GM12864 (cell line): ENCODE measurements at regions not wholly inside any gene's neighbourhood (a gene's known extent, or its start where the extent isn't known, plus 50 kb on each side); places are given as distances from the start of the nearest gene placed in this dataset.

Source experiments
- DNase-seq: peaks from one replicate; pipeline ENCODE4 v3.0.0-alpha.2; 2011; ENCODE audit warnings: low read depth
- H3K4me3 ChIP-seq: 2 replicates; pipeline ENCODE4 v1.5.1; 2011; ENCODE audit warnings: mild to moderate bottlenecking, low read depth, low read length, control low read depth
- CTCF ChIP-seq: IDR thresholded peaks from 2 replicates; pipeline ENCODE4 v1.5.1; 2011; ENCODE audit warnings: low read depth, mild to moderate bottlenecking, moderate library complexity, low read length, control low read depth, inconsistent platforms; ENCODE audit errors: missing control alignments

DNA sequence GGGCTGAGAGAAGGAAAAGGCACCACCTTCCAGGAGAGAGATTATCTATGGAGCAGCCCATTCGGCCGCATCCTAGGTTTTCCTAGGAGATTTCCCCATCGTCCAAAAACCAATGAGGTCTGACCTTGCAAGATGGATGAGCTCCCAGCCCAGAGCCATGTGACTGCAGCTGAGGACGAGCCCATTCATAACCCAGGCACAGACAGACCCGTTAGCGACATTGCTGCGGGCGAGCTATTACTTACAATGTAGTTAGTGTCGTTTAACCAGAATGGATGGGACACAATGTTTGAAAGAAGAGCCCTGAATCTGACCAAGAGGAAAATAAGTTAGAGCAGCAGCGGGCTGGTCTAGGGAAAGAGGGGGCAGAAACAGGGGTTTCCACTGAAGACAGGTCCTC is 395.9 kb upstream of the CADM1 start:
- H3K4me3 ChIP-seq = no peak overlapping the region
- DNase-seq = no peak
- no peak for TF ChIP-seq CTCF

GRCh38 chr11:115897707-115898106 is 393.5 kb upstream of the CADM1 start:
- no peak for DNase-seq
- no peak for TF ChIP-seq CTCF
- H3K4me3 ChIP-seq = no peak overlapping the region

GRCh38 chr11:115896084-115896483 is 391.9 kb upstream of the CADM1 start:
- H3K4me3 ChIP-seq = no peak overlapping the region
- no peak for TF ChIP-seq CTCF
- no peak for DNase-seq

GRCh38 chr11:115895594-115895993 is 391.4 kb upstream of the CADM1 start:
- no peak for DNase-seq
- H3K4me3 ChIP-seq = no peak overlapping the region
- TF ChIP-seq CTCF = no peak

- no peak overlapping the region for H3K4me3 ChIP-seq
- no peak for DNase-seq
- TF ChIP-seq CTCF = no peak
Observed at GRCh38 chr11:115894176-115894575, 390.0 kb upstream of the CADM1 start.

DNA sequence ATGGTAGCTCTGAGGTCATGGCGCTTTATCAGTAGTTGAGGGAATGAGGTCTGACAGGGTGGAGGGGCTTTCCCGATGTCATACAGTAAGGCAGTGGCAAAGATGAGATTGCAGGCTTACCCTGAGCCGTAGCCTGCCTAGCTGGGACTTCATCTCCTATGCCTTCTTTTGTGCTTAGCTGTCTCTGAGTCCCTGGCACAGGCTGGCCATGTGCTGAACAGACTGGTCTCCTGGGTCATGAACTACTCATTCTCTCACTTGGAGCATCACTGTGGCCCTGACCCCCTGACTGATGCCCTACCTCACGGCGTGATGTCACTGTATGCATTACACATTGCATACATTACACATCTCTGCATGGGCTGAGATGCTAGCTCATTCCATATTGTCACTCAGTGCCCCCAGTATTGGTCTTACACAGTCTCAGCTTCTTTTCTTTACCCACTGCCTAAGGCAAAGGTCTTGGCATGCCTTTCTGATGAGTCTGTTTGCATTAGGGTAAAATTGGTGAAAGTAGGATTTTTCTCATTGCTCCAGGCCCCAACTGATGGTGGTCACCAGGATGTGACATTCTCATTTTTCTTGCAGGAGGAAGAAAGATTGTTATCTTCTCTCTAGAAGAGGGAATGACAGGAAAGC is 389.4 kb upstream of the CADM1 start:
- no peak for TF ChIP-seq CTCF
- no peak for DNase-seq

DNA sequence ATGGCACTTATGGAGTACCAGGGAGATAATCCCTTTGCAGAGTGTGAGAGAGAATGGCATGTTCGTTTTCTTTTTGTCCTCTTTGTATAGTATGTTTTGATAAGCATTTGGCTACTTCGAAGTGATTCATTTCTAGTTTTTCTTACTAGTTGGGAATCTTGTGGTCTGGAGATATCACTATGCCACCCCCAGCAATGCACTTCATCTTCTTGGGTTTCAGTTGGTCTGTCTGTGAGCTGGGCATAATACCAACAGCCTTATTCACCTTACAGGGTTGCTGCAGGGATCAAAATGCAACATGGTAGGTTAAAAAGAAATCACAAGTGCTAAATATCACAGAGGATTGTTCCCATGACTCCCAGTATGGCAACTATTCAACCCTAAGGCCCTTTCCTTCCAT is 387.8 kb upstream of the CADM1 start:
- H3K4me3 ChIP-seq = no peak overlapping the region
- no peak for DNase-seq

More for the DNA sequence above, 389.4 kb upstream of the CADM1 start:
- H3K4me3 ChIP-seq = no peak overlapping the region

More for the DNA sequence above, 387.8 kb upstream of the CADM1 start:
- no peak for TF ChIP-seq CTCF
